Fibroblast of the conjunctiva (primary cell): ENCODE measurements at regions not wholly inside any gene's neighbourhood (a gene's known extent, or its start where the extent isn't known, plus 50 kb on each side); places are given as distances from the start of the nearest gene placed in this dataset.
"Not testable (repeated sequence)": the region's sequence is repeated elsewhere in the genome, so short reads cannot be mapped to it uniquely, and the experiment has no call there.

Experiments used
- DNase-seq: peaks from one replicate; pipeline ENCODE4 v3.0.0-alpha.2; 2010; ENCODE audit warnings: low read depth

DNA sequence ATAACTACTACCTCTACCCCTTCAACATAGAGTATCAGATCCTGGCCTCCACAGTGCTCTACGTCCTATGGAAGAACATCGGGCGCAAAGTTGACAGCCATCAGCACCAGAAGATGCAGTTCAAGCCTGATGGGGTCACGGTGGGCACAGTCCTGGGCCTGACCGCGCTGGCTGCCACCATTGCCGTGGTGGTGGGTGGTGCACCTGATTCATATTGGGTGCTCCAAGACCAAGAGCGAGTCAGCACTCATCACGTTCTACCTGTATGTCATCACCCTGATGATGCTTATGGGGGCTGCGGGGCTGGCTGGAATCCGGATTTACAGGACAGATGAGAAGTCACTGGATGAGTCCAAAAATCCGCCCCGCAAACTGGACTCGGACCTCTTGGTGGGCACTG is 846.4 kb downstream of the RPIA start:
- DNase-seq = not testable (repeated sequence)

DNA sequence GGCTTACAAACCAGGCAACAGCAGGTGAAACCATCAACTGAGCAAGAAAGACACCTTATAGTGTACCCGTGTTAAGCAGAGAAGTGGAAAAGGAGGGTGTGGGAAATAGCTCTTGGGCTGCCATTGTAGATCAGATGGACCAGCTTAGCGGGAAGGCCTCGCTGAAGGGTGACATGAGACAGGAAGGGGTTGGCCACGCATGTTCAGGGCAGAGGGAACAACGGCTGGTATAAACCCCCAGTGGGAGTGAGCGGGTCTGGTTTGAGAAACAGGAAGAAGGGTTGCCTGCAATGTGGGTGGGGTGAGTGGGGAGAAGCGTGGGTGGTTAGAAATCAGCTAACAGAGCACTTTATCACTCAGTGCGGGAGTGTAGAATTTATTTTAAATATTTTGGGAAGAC is 852.6 kb downstream of the RPIA start:
- DNase-seq = not testable (repeated sequence)

DNA sequence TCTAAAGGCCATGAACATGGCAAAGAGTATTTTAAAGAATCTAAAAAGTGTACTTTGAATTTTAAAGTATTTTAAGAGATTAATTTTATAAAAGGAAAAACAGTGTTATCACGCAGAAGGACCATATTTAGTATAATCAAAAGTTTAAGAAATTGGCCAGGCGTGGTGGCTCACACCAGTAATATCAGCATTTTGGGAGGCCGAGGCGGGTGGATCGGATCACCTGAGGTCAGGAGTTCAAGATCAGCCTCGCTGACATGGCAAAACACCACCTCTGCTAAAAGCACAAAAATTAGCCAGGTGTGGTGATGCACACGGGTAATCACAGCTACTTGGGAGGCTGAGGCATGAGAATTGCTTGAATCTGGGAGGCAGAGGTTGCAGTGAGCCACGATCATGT is 887.7 kb downstream of the RPIA start:
- DNase-seq = not testable (repeated sequence)

DNA sequence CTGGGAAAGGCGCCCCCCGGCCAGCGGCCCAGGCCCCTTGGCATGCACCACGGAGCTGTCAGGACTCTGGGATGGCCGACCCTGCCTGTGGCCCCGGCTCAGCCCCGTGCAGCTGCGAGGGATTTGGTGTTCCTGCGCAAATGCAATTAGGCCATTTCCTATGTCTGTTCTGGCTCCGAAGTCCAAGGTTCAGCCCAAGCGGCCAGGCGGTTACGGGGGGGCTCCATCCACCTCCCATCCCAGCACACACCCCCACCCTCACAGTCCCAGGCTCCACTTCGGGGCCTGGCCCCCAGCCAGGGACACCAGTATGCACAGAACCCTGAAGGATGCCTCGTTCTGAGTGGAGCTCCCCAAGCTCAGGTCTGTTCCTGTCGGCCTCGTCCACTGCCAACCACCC is 891.3 kb downstream of the RPIA start:
- peak; percentile 10 for DNase-seq

DNA sequence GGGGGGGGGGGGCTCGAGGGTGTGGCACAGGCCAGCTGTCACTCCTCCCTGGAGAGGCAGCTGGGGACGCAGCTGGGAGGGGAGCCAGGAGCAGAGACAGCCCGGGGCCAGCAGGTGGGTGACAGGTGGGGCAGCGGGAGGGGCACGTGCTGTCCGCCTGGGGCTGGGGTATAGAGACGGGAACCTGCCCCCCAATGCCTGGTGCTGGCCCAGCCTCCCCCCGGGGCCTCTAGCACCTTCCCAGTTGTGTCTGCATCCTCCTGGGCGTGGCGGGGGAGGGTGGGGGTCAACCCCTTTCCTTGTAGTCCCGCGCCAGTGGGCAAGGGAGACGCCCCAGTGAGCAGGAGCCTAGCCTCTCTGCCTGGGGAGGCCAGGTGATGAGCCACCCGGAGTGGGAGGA is 892.6 kb downstream of the RPIA start:
- DNase-seq = not testable (repeated sequence)

DNA sequence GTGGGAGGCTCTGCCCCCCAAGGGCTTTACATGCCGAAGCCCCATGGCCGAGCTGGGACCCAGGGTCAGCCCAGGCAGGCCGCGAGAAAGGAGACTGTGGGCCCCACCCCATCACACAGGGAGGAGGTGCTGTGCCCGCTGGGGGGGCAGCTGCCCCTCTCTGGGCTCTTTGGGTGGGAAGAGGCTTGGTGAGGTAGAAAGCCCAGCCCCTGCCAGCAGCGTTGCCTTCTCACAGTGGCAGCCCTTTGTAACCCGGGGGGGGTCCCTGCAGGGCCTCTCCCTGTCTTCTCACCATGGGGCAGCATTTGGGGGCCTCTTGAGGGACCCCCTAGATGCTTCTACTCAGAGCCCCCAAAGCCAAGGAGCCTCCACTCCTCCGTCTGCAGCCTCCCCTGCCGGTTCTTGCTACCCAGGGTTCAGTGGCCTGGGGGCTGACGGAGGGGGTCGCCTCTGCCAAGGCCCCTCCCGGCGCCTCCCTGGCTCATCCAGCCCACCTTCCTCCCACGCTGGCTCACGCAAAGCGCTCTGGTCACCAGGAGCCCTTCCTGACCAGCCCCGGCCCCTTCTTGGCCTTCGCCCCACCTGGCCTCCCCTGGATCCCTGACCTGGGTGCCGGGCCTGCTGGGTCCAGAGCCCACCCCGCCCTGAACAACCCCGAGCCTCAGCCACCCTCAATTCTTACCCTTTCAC is 893.5 kb downstream of the RPIA start:
- not testable (repeated sequence) for DNase-seq

DNA sequence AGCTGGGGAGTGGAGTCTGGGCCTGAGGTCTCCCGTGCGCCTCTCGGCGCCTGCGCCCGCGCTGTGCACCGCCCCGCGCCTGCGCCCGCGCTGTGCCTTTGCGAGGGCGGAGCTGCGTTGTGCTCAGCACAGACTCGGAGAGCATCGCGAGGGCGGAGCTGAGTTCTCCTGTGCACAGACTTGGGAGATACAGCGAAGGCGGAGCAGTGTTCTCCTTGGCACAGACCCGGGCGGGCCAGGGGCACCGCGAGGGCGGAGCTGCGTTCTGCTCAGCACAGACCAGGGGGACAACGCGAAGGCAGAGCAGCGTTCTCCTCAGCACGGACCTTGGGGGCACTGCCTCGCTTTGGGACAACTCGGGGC is 894.1 kb downstream of the RPIA start:
- DNase-seq = peak; percentile 5

DNA sequence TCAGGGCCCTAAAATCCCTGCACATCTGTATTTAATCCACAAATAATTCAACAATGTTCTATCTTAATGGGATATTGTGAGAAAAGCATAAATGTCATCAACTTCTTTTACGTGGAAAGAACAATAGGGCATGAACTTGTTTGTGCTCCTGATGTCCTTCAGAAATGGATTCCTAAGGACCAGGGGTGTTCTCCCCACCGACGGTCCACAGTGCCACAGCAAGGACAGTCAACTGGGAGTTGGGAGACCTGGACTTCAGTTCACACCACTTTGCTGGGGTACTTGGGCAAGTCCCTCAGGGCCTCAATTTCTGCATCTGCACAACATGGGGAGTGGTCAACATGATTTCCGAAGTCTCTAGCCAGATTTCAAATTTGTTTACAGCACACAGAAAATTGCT is 908.4 kb downstream of the RPIA start:
- DNase-seq = not testable (repeated sequence)

DNA sequence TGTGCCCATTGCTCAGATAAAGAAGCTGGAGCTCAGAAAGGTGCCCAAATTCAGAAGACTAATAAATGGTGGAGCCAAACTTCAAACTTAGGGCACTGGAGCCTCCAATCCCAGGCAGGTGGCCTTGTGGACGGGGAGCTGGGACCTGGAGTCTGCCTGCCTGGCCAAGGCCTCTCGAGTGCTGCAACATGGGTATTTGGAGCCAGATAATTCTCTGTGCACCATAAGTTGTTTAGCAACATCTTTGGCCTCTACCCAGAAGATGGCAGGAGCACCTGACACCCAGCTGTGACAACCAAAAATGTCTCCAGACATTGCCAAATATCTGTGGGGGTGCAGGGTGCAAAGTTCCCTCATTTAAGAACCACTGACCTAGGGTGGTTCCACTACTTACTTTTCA is 915.0 kb downstream of the RPIA start:
- not testable (repeated sequence) for DNase-seq

DNA sequence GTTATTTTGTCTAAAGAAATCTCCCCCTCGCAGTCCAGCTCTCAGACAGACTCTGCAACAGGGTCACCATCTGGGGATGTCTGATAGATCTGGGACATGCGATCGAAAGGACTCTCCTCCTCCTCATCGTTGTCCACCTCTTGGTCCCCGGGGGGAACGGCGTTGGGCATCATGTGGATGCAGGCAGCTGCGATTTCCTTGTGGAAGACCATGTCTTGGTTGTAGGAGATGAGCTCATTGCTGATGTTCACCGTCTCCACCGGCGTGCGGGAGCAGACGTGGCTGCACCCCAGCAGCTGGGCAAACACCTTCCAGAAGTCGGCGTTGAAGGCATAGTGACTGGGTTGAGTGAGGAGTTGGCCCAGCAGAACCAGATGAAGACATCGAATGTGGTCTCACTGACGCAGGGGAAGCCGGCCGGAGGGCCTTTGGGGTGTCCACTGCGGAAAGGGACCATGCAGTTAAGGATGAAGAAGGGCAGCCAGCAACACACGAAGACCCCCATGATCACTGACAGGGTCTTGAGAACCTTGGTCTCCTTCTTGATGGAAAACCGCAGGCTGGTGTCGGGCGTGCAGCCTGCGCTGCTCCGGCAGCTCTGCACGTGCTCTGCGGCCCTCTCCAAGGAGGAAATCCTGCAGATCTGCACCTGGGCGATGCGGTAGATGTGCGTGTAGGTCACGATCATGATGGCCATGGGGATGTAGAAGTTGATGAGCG is 918.9 kb downstream of the RPIA start:
- not testable (repeated sequence) for DNase-seq

DNA sequence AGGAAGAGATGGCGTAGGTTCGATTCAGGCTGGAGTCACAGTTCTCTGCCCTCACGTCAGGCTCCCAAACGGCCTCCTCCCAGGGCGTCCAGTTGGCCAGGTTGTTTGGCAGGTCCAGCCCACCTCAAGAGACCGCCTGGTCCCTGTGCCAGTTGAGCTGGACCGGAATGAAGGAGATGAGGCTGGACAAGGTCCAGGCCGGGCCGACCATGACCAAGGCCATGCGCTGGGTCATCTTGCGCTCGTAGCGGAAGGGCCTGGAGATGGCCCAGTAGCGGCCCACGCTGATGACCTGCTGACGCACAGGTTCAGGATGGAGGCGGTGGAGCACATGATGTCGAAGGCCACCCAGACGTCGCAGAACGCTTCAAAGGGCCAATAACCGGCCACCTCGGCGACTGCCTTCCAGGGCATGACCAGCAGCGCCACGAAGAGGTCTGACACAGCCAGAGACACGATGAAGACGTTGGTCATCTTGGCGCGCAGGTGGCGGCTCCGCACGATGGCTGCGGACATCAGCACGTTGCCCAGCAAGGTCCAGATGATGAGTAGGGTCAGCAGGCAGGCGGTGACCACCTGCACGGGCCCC is 919.5 kb downstream of the RPIA start:
- not testable (repeated sequence) for DNase-seq

DNA sequence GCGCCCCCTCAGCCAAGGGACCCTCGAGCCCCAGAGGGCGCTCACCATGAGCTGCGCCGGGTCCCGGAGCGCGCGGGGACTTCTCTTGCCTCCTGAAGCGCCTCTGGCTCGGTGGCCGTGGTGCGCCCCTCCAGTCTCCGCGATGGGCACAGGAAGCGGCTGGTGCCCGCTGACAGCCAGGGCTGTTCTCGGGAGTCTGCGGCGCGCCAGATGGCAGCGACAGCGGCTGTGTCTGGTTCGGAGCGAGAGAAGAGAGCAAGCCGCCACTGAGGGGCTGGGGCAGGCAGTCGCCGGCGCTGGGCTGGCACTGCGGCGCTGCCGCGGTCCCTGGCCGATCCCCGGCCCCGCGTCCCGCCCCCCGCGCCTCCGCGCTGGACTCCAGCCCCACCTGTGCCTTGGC is 920.2 kb downstream of the RPIA start:
- not testable (repeated sequence) for DNase-seq

DNA sequence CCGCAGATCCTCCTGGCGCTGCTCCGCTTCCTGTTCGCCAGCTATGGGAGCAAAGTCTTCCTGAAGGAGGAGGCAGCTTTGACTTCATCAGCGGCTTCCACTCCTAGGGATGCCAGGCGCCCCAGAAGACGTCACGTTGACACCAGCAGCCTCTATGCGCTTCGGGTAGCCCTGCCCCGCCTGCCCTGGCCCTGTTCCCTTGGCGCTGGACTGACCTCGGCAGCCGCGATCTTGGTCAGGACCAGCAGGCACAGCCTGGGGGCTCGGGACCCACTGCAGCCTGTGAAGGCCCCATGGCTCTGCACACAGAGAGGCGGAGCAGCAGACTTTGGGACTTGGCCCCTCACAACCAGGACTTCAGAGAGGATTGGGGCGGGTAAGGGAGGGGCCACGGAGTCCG is 957.8 kb downstream of the RPIA start:
- DNase-seq = not testable (repeated sequence)

DNA sequence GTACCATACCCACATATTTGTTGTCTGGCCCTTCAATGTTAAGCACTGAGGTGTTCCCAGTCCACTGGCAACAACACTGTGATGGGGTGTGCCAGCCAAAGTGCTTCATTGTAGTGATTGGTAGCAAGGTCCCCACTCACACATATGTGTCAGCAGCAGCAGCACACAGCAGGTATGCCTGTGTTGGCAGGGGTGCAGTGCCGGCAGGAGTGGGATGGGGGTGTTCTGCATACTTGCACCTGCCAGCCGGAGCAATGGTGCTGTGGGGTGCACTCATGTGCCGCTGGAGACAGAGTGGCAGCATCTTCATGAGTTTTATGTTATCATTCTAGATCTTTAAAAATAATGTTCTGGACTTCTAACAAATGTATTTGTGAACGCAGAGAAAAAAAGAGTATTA is 987.8 kb downstream of the RPIA start:
- DNase-seq = not testable (repeated sequence)
